ENCODE measurements at regions not wholly inside any gene's neighbourhood (a gene's known extent, or its start where the extent isn't known, plus 50 kb on each side); places are given as distances from the start of the nearest gene placed in this dataset.

- TF ChIP-seq POLR2AphosphoS5 (IDR thresholded peaks at IDR 0.05; ENCODE audit: low read depth, low read length) (no peak), REST (IDR thresholded peaks at IDR 0.05; ENCODE audit: insufficient read depth in 1 of 2, low read depth in 2 of 2, low read length in 2 of 2) (no peak), FOXP2 (optimal IDR thresholded peaks at IDR 0.05; ENCODE audit: borderline replicate concordance, extremely low read depth, extremely low read length, insufficient read depth) (no peak), TAF1 (IDR thresholded peaks at IDR 0.05; ENCODE audit: borderline replicate concordance, insufficient read depth, low read length) (no peak), SIN3A (IDR thresholded peaks at IDR 0.05; ENCODE audit: borderline replicate concordance, insufficient read depth, low read length) (no peak)
Observed at GRCh38 chr9:135201711-135202110, 114.2 kb downstream of the OLFM1 start.

GRCh38 chr9:135204177-135204576 is 116.7 kb downstream of the OLFM1 start:
- TF ChIP-seq FOXP2 (optimal IDR thresholded peaks at IDR 0.05; ENCODE audit: borderline replicate concordance, extremely low read depth, extremely low read length, insufficient read depth), result no peak
- TF ChIP-seq SIN3A (IDR thresholded peaks at IDR 0.05; ENCODE audit: borderline replicate concordance, insufficient read depth, low read length), result no peak
- no peak for TF ChIP-seq REST (IDR thresholded peaks at IDR 0.05; ENCODE audit: insufficient read depth in 1 of 2, low read depth in 2 of 2, low read length in 2 of 2)
- no peak for TF ChIP-seq TAF1 (IDR thresholded peaks at IDR 0.05; ENCODE audit: borderline replicate concordance, insufficient read depth, low read length)
- no peak for TF ChIP-seq POLR2AphosphoS5 (IDR thresholded peaks at IDR 0.05; ENCODE audit: low read depth, low read length)

GRCh38 chr9:135209136-135209535 is 121.7 kb downstream of the OLFM1 start:
- TF ChIP-seq TAF1 (IDR thresholded peaks at IDR 0.05; ENCODE audit: borderline replicate concordance, insufficient read depth, low read length) (no peak), REST (IDR thresholded peaks at IDR 0.05; ENCODE audit: insufficient read depth in 1 of 2, low read depth in 2 of 2, low read length in 2 of 2) (no peak), POLR2AphosphoS5 (IDR thresholded peaks at IDR 0.05; ENCODE audit: low read depth, low read length) (no peak), SIN3A (IDR thresholded peaks at IDR 0.05; ENCODE audit: borderline replicate concordance, insufficient read depth, low read length) (no peak), FOXP2 (optimal IDR thresholded peaks at IDR 0.05; ENCODE audit: borderline replicate concordance, extremely low read depth, extremely low read length, insufficient read depth) (no peak)

GRCh38 chr9:135209852-135210251 is 122.4 kb downstream of the OLFM1 start:
- TF ChIP-seq FOXP2 (optimal IDR thresholded peaks at IDR 0.05; ENCODE audit: borderline replicate concordance, extremely low read depth, extremely low read length, insufficient read depth) (no peak), REST (IDR thresholded peaks at IDR 0.05; ENCODE audit: insufficient read depth in 1 of 2, low read depth in 2 of 2, low read length in 2 of 2) (no peak), SIN3A (IDR thresholded peaks at IDR 0.05; ENCODE audit: borderline replicate concordance, insufficient read depth, low read length) (no peak), TAF1 (IDR thresholded peaks at IDR 0.05; ENCODE audit: borderline replicate concordance, insufficient read depth, low read length) (no peak)
